ENCODE measurements at regions not wholly inside any gene's neighbourhood (a gene's known extent, or its start where the extent isn't known, plus 50 kb on each side); places are given as distances from the start of the nearest gene placed in this dataset.

DNA sequence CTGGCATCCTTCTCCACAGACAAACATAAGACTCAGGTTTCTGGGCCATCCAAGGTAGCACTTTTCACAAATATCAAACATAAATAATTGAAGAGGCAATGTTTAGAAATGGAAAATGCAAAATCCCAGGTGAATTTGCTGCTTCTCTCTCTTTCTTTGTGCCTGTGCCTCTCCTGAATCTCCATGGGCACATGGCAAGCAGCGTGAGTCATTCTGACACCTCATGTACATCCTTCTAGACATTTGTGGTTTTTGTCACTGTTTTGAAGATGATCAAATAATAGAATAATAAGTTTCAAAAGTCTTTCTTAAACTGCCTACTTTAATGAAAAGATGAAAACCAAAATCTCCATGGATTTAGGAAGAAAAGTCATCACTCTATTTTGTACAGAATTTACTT, 60.3 kb upstream of the RAB11FIP2 start:
- no peak for TF ChIP-seq POLR2A (IDR thresholded peaks at IDR 0.05; ENCODE audit: low read depth, low read length)
- TF ChIP-seq POLR2AphosphoS5 (IDR thresholded peaks at IDR 0.05; ENCODE audit: low read depth, low read length) = no peak
